NB4 (cell line): ENCODE measurements at regions not wholly inside any gene's neighbourhood (a gene's known extent, or its start where the extent isn't known, plus 50 kb on each side); places are given as distances from the start of the nearest gene placed in this dataset.

Experiments used
- MYC ChIP-seq: IDR thresholded peaks from 2 replicates; pipeline ENCODE4 v1.6.1; 2011; ENCODE audit warnings: low read depth, low read length
- POLR2A ChIP-seq: IDR thresholded peaks from 2 replicates; pipeline ENCODE4 v1.6.1; 2011; ENCODE audit warnings: mild to moderate bottlenecking; ENCODE audit not compliant: insufficient read length; ENCODE audit errors: extremely low read depth
- TF ChIP-seq, protein P1 (sequence below): IDR thresholded peaks from one replicate; pipeline ENCODE4 v1.5.1; 2012; ENCODE audit warnings: low read depth, low read length
- TF ChIP-seq, protein P2 (sequence below): IDR thresholded peaks from 2 replicates; pipeline ENCODE4 v1.6.1; 2011; ENCODE audit warnings: low read depth, low read length

DNA sequence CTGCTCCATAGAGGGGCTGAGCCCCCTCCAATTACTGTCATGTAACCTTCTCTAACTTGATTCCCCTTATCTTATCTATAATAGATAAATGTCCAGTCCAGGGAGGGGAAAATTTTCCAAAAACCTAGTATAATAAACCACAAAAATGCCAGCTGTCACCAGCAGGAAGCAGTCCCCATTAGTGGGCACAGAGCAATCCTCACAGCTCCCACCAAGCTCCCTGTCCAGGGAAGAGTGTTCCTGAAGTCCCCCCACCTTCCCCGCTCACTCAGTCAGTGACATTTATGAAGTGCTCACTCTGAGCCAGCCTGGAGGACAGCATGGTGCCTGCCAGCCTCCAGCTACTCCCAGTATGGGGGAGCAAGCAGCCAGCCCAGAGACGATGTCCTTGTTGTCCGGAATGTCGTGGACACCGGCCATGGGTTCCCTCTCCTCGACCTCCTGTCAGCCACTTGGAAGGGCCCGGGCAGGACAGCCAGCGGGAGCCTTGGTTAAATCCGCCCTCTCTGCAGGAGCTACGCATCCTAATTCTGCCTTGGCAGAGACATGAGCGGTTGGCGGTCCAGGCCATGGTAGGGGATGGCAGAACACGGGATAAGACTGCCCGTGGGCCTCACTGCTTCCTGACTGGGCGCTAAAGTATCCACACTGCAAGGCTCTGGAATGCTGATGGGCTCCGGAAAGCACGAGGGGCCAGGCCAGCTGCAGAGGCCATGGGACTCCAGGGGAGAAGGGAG, 102.0 kb upstream of the CDH5 start:
- TF ChIP-seq, protein P1, sequence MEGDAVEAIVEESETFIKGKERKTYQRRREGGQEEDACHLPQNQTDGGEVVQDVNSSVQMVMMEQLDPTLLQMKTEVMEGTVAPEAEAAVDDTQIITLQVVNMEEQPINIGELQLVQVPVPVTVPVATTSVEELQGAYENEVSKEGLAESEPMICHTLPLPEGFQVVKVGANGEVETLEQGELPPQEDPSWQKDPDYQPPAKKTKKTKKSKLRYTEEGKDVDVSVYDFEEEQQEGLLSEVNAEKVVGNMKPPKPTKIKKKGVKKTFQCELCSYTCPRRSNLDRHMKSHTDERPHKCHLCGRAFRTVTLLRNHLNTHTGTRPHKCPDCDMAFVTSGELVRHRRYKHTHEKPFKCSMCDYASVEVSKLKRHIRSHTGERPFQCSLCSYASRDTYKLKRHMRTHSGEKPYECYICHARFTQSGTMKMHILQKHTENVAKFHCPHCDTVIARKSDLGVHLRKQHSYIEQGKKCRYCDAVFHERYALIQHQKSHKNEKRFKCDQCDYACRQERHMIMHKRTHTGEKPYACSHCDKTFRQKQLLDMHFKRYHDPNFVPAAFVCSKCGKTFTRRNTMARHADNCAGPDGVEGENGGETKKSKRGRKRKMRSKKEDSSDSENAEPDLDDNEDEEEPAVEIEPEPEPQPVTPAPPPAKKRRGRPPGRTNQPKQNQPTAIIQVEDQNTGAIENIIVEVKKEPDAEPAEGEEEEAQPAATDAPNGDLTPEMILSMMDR = no peak
- no peak for TF ChIP-seq POLR2A
- TF ChIP-seq, protein P2, sequence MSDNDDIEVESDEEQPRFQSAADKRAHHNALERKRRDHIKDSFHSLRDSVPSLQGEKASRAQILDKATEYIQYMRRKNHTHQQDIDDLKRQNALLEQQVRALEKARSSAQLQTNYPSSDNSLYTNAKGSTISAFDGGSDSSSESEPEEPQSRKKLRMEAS = no peak
- no peak for TF ChIP-seq MYC
